Heart left ventricle (tissue), 13 donors: ENCODE measurements at regions not wholly inside any gene's neighbourhood (a gene's known extent, or its start where the extent isn't known, plus 50 kb on each side); places are given as distances from the start of the nearest gene placed in this dataset.

Source experiments
- CTCF ChIP-seq, 12 donors: fragments of 200-600 bp; sonication (generic) in 4 of 12; IDR thresholded peaks; one replicate each; pipeline versions ENCODE4 v1.5.0 to v1.8.0; 2018 to 2022; ENCODE audit warnings: antibody characterized with exemption in 12 of 12, mild to moderate bottlenecking in 5 of 12
- POLR2A ChIP-seq, 2 donors: fragments of 450-650 bp; IDR thresholded peaks; one replicate each; pipeline ENCODE4 v1.6.1; 2017; ENCODE audit warnings: antibody characterized with exemption in 2 of 2, mild to moderate bottlenecking in 2 of 2, moderate library complexity in 2 of 2
- donor health status: ischemic (EF 13 %, LVEDD 7.1; RV severe dilation, severe dysfunction).
- donor health status: DM: no; HTN: yes; CAD: no.
- donor health status: DM: no; HTN: no; CAD: no.
- donor health status: ischemic (EF 25% LVEDD 6.9; RV normal size, moderate dysfunction).
- donor health status: ischemic (EF 25% LVEDD 5.7; RV mildly dilated, moderate dysfunction).
- donor health status: ischemic (EF 35%, LVEDD 5.7; RV mildly dilated, moderate dysfunction).
- donor health status: nonischemic (EF 11% LVEDD 7.7; RV severe dilation, severe dysfunction).
- donor health status: DM: yes; HTN: yes; CAD: no.
- donor health status: PGD.
- donor health status: ischemic (EF 29% LVEDD 5.4; RV normal size, mild dysfunction).
- donor health status: nonischemic (EF 23%, LVEDD 6.1; RV moderate dilation, normal function).

- TF ChIP-seq CTCF (IDR thresholded peaks at IDR 0.05) (no peak), POLR2A (IDR thresholded peaks at IDR 0.05) (no peak)
Observed at GRCh38 chr3:16058521-16058920, 116.0 kb upstream of the GALNT15 start.
